Activated naive CD4-positive, alpha-beta T cell treated with anti-CD3 and anti-CD28 coated beads for 36 hours (primary cell): ENCODE measurements at regions not wholly inside any gene's neighbourhood (a gene's known extent, or its start where the extent isn't known, plus 50 kb on each side); places are given as distances from the start of the nearest gene placed in this dataset.

Experiments used
- CTCF ChIA-PET: fragments of 350-600 bp; sonication (Branson Sonifier 250); formaldehyde crosslinking; loops from one replicate; lab custom pipeline; 2021; ENCODE audit warnings: antibody characterized with exemption; lab: Charles Lee
- DNase-seq: peaks from one replicate; pipeline ENCODE4 v3.0.0-alpha.2; 2020
- H3K27ac Mint-ChIP-seq: one replicate; pipeline ENCODE4 v1.8.0; 2021; ENCODE audit warnings: mild to moderate bottlenecking, mixed read lengths
- H3K27me3 Mint-ChIP-seq: one replicate; pipeline ENCODE4 v1.8.0; 2021; ENCODE audit warnings: low read depth, mixed read lengths
- H3K36me3 Mint-ChIP-seq: one replicate; pipeline ENCODE4 v1.8.0; 2021; ENCODE audit warnings: low read depth, mixed read lengths
- H3K4me1 Mint-ChIP-seq: one replicate; pipeline ENCODE4 v1.8.0; 2021; ENCODE audit warnings: low read depth, mixed read lengths
- H3K4me3 Mint-ChIP-seq: one replicate; pipeline ENCODE4 v1.8.0; 2021; ENCODE audit warnings: mild to moderate bottlenecking, moderate library complexity, mixed read lengths
- H3K9me3 Mint-ChIP-seq: one replicate; pipeline ENCODE4 v1.8.0; 2021; ENCODE audit warnings: mixed read lengths
- intact Hi-C: fragments of 100-400 bp; cut with micrococcal nuclease; formaldehyde crosslinking; loops from one replicate; pipeline ENCODE4 v1.15.1; 2023

- H3K27me3 Mint-ChIP-seq = no peaks in the 10 kb centered on the region
- intact Hi-C loops = no loop called here
- H3K27ac Mint-ChIP-seq = no peak overlapping the region
- no peaks in the 10 kb centered on the region for H3K4me1 Mint-ChIP-seq
- CTCF ChIA-PET = no interaction called here
- no peaks in the 10 kb centered on the region for H3K36me3 Mint-ChIP-seq
- no peak overlapping the region for H3K4me3 Mint-ChIP-seq
- H3K9me3 Mint-ChIP-seq = no peaks in the 10 kb centered on the region
- no peak for DNase-seq
These were observed 422.9 kb upstream of the SEMA3A start for GRCh38 chr7:84617265-84618030.

- no peaks in the 10 kb centered on the region for H3K9me3 Mint-ChIP-seq
- H3K4me1 Mint-ChIP-seq = no peaks in the 10 kb centered on the region
- no peak overlapping the region for H3K4me3 Mint-ChIP-seq
- intact Hi-C loops = no loop called here
- CTCF ChIA-PET = no interaction called here
- no peak overlapping the region for H3K27ac Mint-ChIP-seq
- no peak for DNase-seq
- H3K36me3 Mint-ChIP-seq = no peaks in the 10 kb centered on the region
- peaks cover 2% of the 10 kb centered on the region for H3K27me3 Mint-ChIP-seq
These were observed 420.4 kb upstream of the SEMA3A start for GRCh38 chr7:84614821-84615501.

- H3K9me3 Mint-ChIP-seq = no peaks in the 10 kb centered on the region
- CTCF ChIA-PET = no interaction called here
- H3K4me1 Mint-ChIP-seq = no peaks in the 10 kb centered on the region
- H3K4me3 Mint-ChIP-seq = no peak overlapping the region
- intact Hi-C loops = no loop called here
- peaks cover 2% of the 10 kb centered on the region for H3K27me3 Mint-ChIP-seq
- DNase-seq = no peak
- H3K27ac Mint-ChIP-seq = no peak overlapping the region
- H3K36me3 Mint-ChIP-seq = no peaks in the 10 kb centered on the region
These were observed 418.5 kb upstream of the SEMA3A start for GRCh38 chr7:84612981-84613681.

- no peaks in the 10 kb centered on the region for H3K9me3 Mint-ChIP-seq
- intact Hi-C loops = no loop called here
- peaks cover 2% of the 10 kb centered on the region for H3K27me3 Mint-ChIP-seq
These were observed 416.8 kb upstream of the SEMA3A start for GRCh38 chr7:84611391-84611790.

GRCh38 chr7:84610390-84610789 is 415.8 kb upstream of the SEMA3A start:
- Mint-ChIP-seq H3K4me3 (no peak overlapping the region), H3K27ac (no peak overlapping the region), H3K27me3 (peaks cover 2% of the 10 kb centered on the region), H3K36me3 (no peaks in the 10 kb centered on the region), H3K9me3 (no peaks in the 10 kb centered on the region), H3K4me1 (no peaks in the 10 kb centered on the region)
- CTCF ChIA-PET = interaction anchor here (0.6 to 0.7 kb wide), 2 partner anchors 14 to 48 kb away, joined by 3 read pairs; no protein-coding TSS in a partner anchor
- intact Hi-C loops = no loop called here
- no peak for DNase-seq

More at GRCh38 chr7:84611391-84611790, 416.8 kb upstream of the SEMA3A start:
- no peaks in the 10 kb centered on the region for H3K36me3 Mint-ChIP-seq
- no peak for DNase-seq
- H3K4me1 Mint-ChIP-seq = no peaks in the 10 kb centered on the region
- no peak overlapping the region for H3K4me3 Mint-ChIP-seq
- no peak overlapping the region for H3K27ac Mint-ChIP-seq
- CTCF ChIA-PET = no interaction called here

- intact Hi-C loops = no loop called here
These were observed 410.7 kb upstream of the SEMA3A start for GRCh38 chr7:84605301-84605700.

GRCh38 chr7:84603545-84603944 is 409.0 kb upstream of the SEMA3A start:
- DNase-seq = no peak
- no peak overlapping the region for H3K4me3 Mint-ChIP-seq
- no peaks in the 10 kb centered on the region for H3K4me1 Mint-ChIP-seq
- CTCF ChIA-PET = no interaction called here
- no peaks in the 10 kb centered on the region for H3K27me3 Mint-ChIP-seq
- intact Hi-C loops = no loop called here
- H3K36me3 Mint-ChIP-seq = no peaks in the 10 kb centered on the region
- H3K9me3 Mint-ChIP-seq = peaks cover 12% of the 10 kb centered on the region
- no peak overlapping the region for H3K27ac Mint-ChIP-seq

More at GRCh38 chr7:84605301-84605700, 410.7 kb upstream of the SEMA3A start:
- CTCF ChIA-PET = interaction anchor here (0.6 kb wide), 1 partner anchor 481 kb away, joined by 3 read pairs; no protein-coding TSS in a partner anchor
- H3K36me3 Mint-ChIP-seq = no peaks in the 10 kb centered on the region
- no peaks in the 10 kb centered on the region for H3K27me3 Mint-ChIP-seq
- DNase-seq = no peak
- peaks cover 12% of the 10 kb centered on the region for H3K9me3 Mint-ChIP-seq
- H3K4me1 Mint-ChIP-seq = no peaks in the 10 kb centered on the region
- H3K4me3 Mint-ChIP-seq = no peak overlapping the region
- H3K27ac Mint-ChIP-seq = no peak overlapping the region

GRCh38 chr7:84595026-84595425 is 400.4 kb upstream of the SEMA3A start:
- H3K27ac Mint-ChIP-seq = no peak overlapping the region
- H3K27me3 Mint-ChIP-seq = no peaks in the 10 kb centered on the region
- H3K4me1 Mint-ChIP-seq = no peaks in the 10 kb centered on the region
- H3K9me3 Mint-ChIP-seq = no peaks in the 10 kb centered on the region
- DNase-seq = no peak
- intact Hi-C loops = no loop called here
- no peaks in the 10 kb centered on the region for H3K36me3 Mint-ChIP-seq
- CTCF ChIA-PET = no interaction called here
- no peak overlapping the region for H3K4me3 Mint-ChIP-seq

GRCh38 chr7:84591897-84592296 is 397.3 kb upstream of the SEMA3A start:
- Mint-ChIP-seq H3K36me3 (no peaks in the 10 kb centered on the region), H3K27ac (no peak overlapping the region), H3K9me3 (no peaks in the 10 kb centered on the region), H3K4me1 (no peaks in the 10 kb centered on the region), H3K4me3 (no peak overlapping the region), H3K27me3 (no peaks in the 10 kb centered on the region)
- CTCF ChIA-PET = no interaction called here
- no peak for DNase-seq
- intact Hi-C loops = no loop called here

- CTCF ChIA-PET = no interaction called here
- no peak for DNase-seq
- Mint-ChIP-seq H3K27ac (no peak overlapping the region), H3K9me3 (no peaks in the 10 kb centered on the region), H3K27me3 (no peaks in the 10 kb centered on the region), H3K36me3 (no peaks in the 10 kb centered on the region), H3K4me3 (no peak overlapping the region), H3K4me1 (no peaks in the 10 kb centered on the region)
- intact Hi-C loops = no loop called here
These were observed 394.4 kb upstream of the SEMA3A start for GRCh38 chr7:84589012-84589411.

- CTCF ChIA-PET = no interaction called here
- no peaks in the 10 kb centered on the region for H3K4me1 Mint-ChIP-seq
These were observed 388.7 kb upstream of the SEMA3A start for GRCh38 chr7:84583331-84583730.

GRCh38 chr7:84582747-84583146 is 388.2 kb upstream of the SEMA3A start:
- CTCF ChIA-PET = no interaction called here
- H3K27me3 Mint-ChIP-seq = no peaks in the 10 kb centered on the region
- DNase-seq = no peak
- H3K4me1 Mint-ChIP-seq = no peaks in the 10 kb centered on the region
- H3K9me3 Mint-ChIP-seq = no peaks in the 10 kb centered on the region
- H3K27ac Mint-ChIP-seq = no peak overlapping the region
- no peaks in the 10 kb centered on the region for H3K36me3 Mint-ChIP-seq
- intact Hi-C loops = no loop called here
- H3K4me3 Mint-ChIP-seq = no peak overlapping the region

More at GRCh38 chr7:84583331-84583730, 388.7 kb upstream of the SEMA3A start:
- H3K27ac Mint-ChIP-seq = no peak overlapping the region
- no peaks in the 10 kb centered on the region for H3K9me3 Mint-ChIP-seq
- H3K36me3 Mint-ChIP-seq = no peaks in the 10 kb centered on the region
- H3K4me3 Mint-ChIP-seq = no peak overlapping the region
- DNase-seq = no peak
- intact Hi-C loops = no loop called here
- H3K27me3 Mint-ChIP-seq = no peaks in the 10 kb centered on the region
